Stimulated activated effector memory CD8-positive, alpha-beta T cell treated with anti-CD3 and anti-CD28 coated beads, Interleukin-12 subunit alpha, Interleukin-12 subunit beta, amount 100 ng/mL, for 72 hours (primary cell): ENCODE measurements at regions not wholly inside any gene's neighbourhood (a gene's known extent, or its start where the extent isn't known, plus 50 kb on each side); places are given as distances from the start of the nearest gene placed in this dataset.

ENCODE experiments used
- ATAC-seq: fragments of 150-1000 bp; cut with Tn5 transposase; 2 replicates; pipeline ENCODE4 v1.10.0; 2021
- DNase-seq, 2 donors: peaks; one replicate each; pipeline ENCODE4 v3.0.0; 2021 to 2022; ENCODE audit warnings: low spot score in 2 of 2
- H3K27ac Mint-ChIP-seq: one replicate; pipeline ENCODE4 v1.8.0; 2022; ENCODE audit warnings: mild to moderate bottlenecking, mixed read lengths
- H3K36me3 Mint-ChIP-seq: one replicate; pipeline ENCODE4 v1.8.0; 2022; ENCODE audit warnings: mild to moderate bottlenecking, mixed read lengths
- H3K4me1 Mint-ChIP-seq: one replicate; pipeline ENCODE4 v1.8.0; 2022; ENCODE audit warnings: mixed read lengths
- H3K4me3 Mint-ChIP-seq: one replicate; pipeline ENCODE4 v1.8.0; 2022; ENCODE audit warnings: mild to moderate bottlenecking, mixed read lengths
- H3K9me3 Mint-ChIP-seq: one replicate; pipeline ENCODE4 v1.8.0; 2022; ENCODE audit warnings: mixed read lengths

DNA sequence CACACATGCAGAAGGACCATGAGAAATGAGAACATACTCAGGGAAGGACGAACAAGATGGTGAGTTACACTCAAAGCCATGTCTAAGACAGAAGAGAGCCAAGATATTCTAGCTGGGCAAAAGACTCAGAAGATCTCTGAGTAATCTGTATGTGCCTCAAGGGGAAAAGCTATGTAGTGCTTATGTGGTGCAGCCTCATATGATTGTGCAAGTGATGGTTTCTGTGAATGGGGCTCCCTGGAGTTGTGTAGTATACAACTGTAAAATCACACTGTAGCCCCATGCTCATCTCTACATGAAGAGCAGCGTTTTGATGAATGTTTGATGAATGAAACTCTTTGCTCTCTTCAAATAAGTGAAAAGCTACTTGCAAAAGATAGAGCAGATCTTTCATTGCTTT lies 57.5 kb downstream of the OSR1 start:
- H3K27ac Mint-ChIP-seq, result no peak overlapping the region
- ATAC-seq (no peak), DNase-seq (no peak)
- peaks cover 4% of the 10 kb centered on the region for H3K9me3 Mint-ChIP-seq
- peaks cover 6% of the 10 kb centered on the region for H3K4me1 Mint-ChIP-seq
- H3K36me3 Mint-ChIP-seq, result no peaks in the 10 kb centered on the region
- no peak overlapping the region for H3K4me3 Mint-ChIP-seq

DNA sequence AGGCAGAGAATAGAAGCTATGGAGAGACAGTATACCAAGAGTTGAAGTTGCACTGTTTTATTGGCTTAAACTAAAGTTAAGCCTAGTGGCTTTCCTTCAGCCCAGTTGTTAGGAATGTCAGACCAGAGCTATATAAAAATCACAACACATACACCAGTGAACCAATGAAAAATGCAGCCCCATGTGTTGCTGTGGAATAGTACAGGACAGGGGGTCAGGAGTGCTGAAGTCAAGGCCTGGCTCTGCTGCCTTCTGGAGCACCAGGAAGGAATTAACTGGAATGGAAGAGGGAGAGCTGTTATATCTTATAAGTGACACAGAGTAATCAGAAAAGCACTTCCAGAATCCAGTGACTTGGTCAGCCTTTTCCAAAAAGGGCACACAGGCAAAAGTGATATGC lies 58.9 kb downstream of the OSR1 start:
- H3K4me3 Mint-ChIP-seq, result no peak overlapping the region
- H3K27ac Mint-ChIP-seq, result no peak overlapping the region
- DNase-seq (no peak), ATAC-seq (no peak)
- H3K4me1 Mint-ChIP-seq, result no peaks in the 10 kb centered on the region
- H3K36me3 Mint-ChIP-seq, result no peaks in the 10 kb centered on the region
- H3K9me3 Mint-ChIP-seq, result no peaks in the 10 kb centered on the region

DNA sequence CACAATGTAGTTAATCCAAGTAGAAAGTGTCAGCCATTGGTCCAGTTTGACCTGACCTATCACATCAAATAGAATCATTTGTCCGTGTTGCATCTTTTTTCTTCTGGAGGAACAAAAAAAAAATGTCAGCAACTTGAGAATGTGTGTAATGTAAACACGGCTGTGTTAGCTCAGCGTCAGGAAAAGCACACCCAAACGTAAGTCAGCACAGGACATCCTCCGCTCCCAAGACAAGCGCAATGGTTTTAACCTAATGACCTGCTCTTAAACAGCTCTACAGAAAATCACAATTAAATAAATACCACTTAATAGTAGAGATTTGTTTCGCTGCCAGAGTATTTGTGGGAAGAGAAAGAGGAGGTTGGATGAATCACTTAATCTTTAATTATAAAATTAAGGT lies 59.4 kb downstream of the OSR1 start:
- H3K9me3 Mint-ChIP-seq, result no peaks in the 10 kb centered on the region
- ATAC-seq, result no peak
- DNase-seq, result no peak
- H3K4me1 Mint-ChIP-seq, result no peaks in the 10 kb centered on the region
- H3K4me3 Mint-ChIP-seq, result no peak overlapping the region
- no peaks in the 10 kb centered on the region for H3K36me3 Mint-ChIP-seq
- no peak overlapping the region for H3K27ac Mint-ChIP-seq

DNA sequence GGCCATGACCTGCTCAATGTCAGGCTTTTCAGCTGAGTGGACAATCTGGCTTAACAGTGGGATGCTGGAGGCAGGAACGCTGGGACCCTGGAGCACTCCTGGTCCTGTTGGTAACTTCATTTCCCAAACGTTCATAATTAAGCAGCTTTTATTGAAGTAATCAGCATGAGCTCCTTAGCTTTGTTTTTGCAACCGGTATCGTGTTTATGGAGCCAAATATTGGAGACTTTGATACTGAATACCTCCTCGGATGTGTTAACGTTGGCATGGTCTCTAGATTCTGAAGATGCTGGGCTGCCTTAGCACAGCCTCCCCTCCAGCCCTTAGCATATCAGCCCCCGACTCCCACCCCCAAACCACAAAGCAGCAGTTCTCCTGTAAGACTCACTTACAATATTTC lies 60.7 kb downstream of the OSR1 start:
- ATAC-seq, result no peak
- Mint-ChIP-seq H3K4me1 (no peaks in the 10 kb centered on the region), H3K36me3 (no peaks in the 10 kb centered on the region), H3K4me3 (no peak overlapping the region), H3K27ac (no peak overlapping the region), H3K9me3 (no peaks in the 10 kb centered on the region)
- no peak for DNase-seq

DNA sequence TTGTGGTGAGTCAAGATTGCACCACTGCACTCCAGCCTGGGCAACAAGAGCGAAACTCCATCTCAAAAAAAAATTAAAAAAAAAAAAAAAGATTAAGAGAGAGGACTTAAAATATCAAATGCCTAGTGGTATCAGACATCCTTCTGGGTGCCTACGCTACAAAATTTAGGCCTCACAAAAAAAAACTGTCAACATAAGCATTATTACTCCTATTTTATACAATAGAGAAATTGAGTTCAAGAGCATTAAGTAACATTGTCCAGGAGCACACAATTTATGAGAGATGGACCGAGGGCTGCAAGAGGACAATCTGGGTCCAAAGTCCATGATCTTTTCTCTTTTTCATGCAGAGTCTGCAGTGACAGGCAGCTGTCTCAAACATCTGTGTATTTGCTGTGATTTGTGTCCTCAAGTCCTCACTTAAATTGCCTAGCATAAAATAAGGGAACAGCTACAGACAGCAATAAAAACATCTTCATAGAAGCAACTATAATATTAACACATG lies 62.4 kb downstream of the OSR1 start:
- ATAC-seq (no peak), DNase-seq (no peak)
- Mint-ChIP-seq H3K9me3 (no peaks in the 10 kb centered on the region), H3K4me1 (peaks cover 5% of the 10 kb centered on the region), H3K27ac (no peak overlapping the region), H3K4me3 (no peak overlapping the region), H3K36me3 (no peaks in the 10 kb centered on the region)

DNA sequence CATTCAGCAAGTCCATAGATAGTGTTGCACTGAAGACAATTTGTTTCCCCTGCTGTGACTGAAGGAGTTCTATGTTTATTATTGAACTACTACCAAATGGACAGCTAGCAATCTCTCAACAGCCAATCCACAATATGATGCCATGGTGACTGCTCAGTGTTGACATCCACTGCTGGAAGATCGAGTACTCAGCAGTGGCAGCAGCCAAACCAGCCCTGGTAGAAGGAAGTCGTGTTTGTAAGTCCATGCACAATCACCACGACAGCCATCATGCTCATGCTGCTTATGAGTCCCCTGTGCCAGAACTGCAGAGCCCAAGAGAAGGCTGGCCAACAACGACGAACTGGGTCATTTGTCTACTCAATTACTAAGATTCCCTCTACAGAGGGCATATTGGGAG lies 66.4 kb downstream of the OSR1 start:
- H3K9me3 Mint-ChIP-seq, result no peaks in the 10 kb centered on the region
- no peak overlapping the region for H3K27ac Mint-ChIP-seq
- H3K4me1 Mint-ChIP-seq, result peaks cover 5% of the 10 kb centered on the region
- no peak for DNase-seq
- no peak for ATAC-seq
- no peak overlapping the region for H3K4me3 Mint-ChIP-seq
- H3K36me3 Mint-ChIP-seq, result no peaks in the 10 kb centered on the region

DNA sequence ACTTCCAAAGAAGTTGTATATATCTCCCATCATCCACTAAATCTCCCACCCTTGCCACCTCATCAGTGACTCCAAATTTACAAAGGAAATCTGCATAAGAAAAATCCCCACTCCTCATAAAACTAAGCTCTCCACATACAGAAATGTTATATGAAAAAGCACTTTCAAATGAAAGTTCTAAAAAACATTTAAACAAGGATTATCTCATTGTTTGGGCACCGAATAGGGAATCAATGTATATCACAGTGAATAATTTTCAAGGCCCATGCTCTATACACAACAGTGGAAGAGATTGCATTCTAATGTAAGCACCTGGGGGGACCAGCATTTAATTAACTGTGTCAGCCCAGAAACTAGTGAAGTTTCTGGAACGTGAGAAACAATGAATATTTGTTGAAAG lies 70.1 kb downstream of the OSR1 start:
- Mint-ChIP-seq H3K36me3 (no peaks in the 10 kb centered on the region), H3K9me3 (no peaks in the 10 kb centered on the region), H3K4me1 (peaks cover 5% of the 10 kb centered on the region), H3K27ac (no peak overlapping the region), H3K4me3 (no peak overlapping the region)
- no peak for ATAC-seq
- DNase-seq, result no peak

DNA sequence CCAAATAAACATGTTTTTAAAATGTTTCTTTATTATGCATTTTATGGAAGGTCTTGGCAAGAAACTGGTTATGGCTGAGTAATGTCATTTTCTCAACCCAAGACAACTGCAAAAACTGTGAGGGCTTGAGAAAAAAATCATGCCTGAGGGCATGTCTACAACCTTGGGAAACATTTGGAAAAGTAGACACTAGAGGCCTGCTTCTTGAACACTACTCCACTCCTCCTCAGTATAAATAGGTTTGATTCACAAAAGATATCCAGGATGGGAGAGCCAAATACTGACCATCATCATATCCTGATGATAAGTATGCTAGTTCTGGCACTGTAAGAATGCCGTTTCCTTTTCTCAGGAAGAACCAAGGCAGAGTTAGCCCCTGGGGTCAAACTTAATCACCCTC lies 71.1 kb downstream of the OSR1 start:
- peaks cover 3% of the 10 kb centered on the region for H3K9me3 Mint-ChIP-seq
- no peak overlapping the region for H3K4me3 Mint-ChIP-seq
- DNase-seq, result no peak
- peaks cover 4% of the 10 kb centered on the region for H3K4me1 Mint-ChIP-seq
- no peaks in the 10 kb centered on the region for H3K36me3 Mint-ChIP-seq
- ATAC-seq, result no peak
- no peak overlapping the region for H3K27ac Mint-ChIP-seq

DNA sequence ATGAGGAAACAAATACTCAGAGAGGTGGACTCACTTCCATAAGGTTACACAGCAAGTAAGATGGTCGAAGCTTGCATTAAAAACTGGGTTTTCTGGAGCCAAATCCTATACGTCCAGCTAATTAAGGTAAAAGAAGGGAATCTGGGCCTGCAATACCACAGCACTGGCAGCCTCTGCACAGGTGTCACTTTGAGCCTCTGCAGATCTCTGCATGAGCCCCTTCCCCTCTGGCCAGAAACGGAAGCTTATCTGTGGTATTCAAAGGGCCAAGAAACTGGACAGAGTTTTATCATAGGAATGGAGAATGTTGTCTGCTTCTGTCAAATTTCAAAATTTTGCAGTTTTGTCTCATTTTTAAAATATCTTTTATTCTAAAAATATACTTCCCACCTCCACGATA lies 76.1 kb downstream of the OSR1 start:
- H3K36me3 Mint-ChIP-seq, result no peaks in the 10 kb centered on the region
- H3K4me3 Mint-ChIP-seq, result no peak overlapping the region
- H3K9me3 Mint-ChIP-seq, result peaks cover 14% of the 10 kb centered on the region
- DNase-seq (no peak), ATAC-seq (no peak)
- H3K4me1 Mint-ChIP-seq, result no peaks in the 10 kb centered on the region
- no peak overlapping the region for H3K27ac Mint-ChIP-seq

DNA sequence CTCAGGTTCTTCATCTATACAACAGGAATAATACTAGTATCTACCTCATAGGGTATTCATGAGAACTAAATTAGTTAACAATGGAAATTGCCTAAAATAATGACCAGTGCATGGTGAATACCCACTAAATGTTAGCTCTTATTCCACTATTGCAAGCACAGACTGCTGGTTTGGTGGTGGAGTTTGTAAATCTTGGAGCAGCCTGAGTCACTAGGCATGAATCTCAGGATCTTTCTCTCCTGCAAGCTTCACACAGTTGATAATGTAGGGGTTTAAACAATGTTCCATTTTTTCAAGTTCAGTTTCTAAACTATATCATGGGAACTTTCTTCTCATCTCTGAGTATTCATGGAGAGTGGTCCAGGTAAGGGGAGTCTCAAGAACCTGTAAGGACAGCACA lies 84.0 kb downstream of the OSR1 start:
- H3K9me3 Mint-ChIP-seq, result peaks cover 11% of the 10 kb centered on the region
- DNase-seq (no peak), ATAC-seq (no peak)
- no peaks in the 10 kb centered on the region for H3K36me3 Mint-ChIP-seq
- no peaks in the 10 kb centered on the region for H3K4me1 Mint-ChIP-seq
- H3K4me3 Mint-ChIP-seq, result no peak overlapping the region
- no peak overlapping the region for H3K27ac Mint-ChIP-seq

DNA sequence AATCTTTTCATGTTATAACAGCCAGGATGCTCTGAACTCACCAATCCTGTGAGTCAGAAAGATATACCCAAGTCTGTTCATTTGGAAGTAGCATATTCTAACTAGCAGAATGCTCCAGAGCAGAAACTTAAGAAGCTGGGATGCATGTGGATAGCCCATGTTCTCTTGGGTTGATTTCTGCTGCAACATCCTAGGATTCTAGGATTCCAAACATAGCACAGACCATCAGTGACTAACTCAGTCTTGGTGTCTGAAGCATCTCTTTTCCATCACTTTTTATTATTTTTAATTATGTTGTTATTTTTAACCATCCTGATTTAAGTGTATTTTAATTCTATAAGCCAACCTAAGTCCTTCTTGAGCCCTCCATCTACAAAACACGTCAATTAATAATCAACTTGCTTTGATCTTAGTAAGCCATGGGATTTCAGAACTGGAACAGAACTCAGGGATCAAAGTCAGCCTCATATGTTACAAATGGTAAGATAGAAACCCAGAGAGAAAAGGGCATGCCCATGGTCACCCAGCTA lies 85.4 kb downstream of the OSR1 start:
- H3K4me1 Mint-ChIP-seq, result no peaks in the 10 kb centered on the region
- H3K27ac Mint-ChIP-seq, result no peak overlapping the region
- ATAC-seq, result no peak
- no peak for DNase-seq
- H3K36me3 Mint-ChIP-seq, result no peaks in the 10 kb centered on the region
- peaks cover 11% of the 10 kb centered on the region for H3K9me3 Mint-ChIP-seq
- no peak overlapping the region for H3K4me3 Mint-ChIP-seq

DNA sequence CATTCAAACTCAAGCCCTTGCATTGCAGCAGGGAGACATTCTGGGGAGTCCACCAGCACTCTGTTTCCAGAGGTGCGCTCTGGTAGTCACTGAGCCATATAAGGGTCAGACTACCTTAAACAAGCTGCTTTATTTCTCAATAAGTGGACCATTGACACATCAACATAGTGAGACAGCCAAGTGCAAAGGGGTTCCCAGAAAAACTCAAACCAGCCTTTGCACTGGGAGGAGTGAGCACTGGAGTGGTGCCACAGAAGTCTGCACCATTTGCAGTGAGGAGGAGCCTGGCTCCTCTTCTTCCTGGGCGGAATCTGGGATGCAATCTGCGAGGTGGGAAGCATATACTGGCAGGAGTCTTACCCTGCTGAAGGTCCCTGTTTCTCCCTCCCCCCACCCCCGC lies 86.4 kb downstream of the OSR1 start:
- Mint-ChIP-seq H3K4me1 (no peaks in the 10 kb centered on the region), H3K4me3 (no peak overlapping the region), H3K36me3 (no peaks in the 10 kb centered on the region), H3K9me3 (peaks cover 7% of the 10 kb centered on the region), H3K27ac (no peak overlapping the region)
- ATAC-seq (no peak), DNase-seq (no peak)

DNA sequence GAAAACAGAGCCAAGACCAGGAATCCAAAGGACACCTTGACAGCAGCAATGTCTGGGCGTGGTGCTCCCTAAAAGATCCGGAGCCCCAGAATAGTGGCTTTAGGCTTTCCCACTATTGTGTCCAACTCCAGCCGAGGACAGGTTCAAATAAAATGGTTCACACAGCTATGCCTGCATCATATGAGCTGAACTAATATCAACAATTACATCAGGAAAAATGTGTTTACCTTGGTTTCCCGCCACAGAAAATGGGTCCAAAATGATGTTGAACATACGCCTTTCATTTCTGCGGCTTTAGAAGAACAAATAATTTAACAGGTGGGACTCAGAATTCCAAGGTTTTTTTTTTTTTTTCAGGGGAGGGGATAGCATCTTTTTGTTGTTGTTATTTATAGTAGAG lies 93.6 kb downstream of the OSR1 start:
- ATAC-seq (no peak), DNase-seq (no peak)
- Mint-ChIP-seq H3K4me3 (no peak overlapping the region), H3K36me3 (no peaks in the 10 kb centered on the region), H3K27ac (no peak overlapping the region), H3K4me1 (no peaks in the 10 kb centered on the region), H3K9me3 (no peaks in the 10 kb centered on the region)

DNA sequence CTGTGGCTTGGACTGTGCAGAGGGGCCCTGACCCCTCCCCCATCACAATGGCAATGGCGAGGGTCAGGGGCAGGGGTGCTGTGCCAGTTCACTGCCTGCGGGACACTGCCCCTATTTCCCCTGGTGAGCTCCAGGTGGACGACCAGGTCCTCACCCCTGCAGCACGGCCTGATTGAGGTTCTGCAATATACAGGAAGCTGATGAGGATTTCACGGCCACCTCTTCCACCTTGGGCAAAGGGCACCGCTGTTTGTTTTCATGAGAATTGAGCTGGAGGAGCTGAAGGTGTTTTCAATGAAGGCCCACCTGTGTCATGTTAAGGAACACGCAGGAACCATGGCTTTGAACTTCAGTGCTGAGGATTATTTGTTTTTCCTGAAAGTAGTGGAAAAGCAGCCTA lies 96.3 kb downstream of the OSR1 start:
- no peaks in the 10 kb centered on the region for H3K36me3 Mint-ChIP-seq
- H3K27ac Mint-ChIP-seq, result no peak overlapping the region
- ATAC-seq (no peak), DNase-seq (no peak)
- H3K4me3 Mint-ChIP-seq, result no peak overlapping the region
- no peaks in the 10 kb centered on the region for H3K4me1 Mint-ChIP-seq
- peaks cover 3% of the 10 kb centered on the region for H3K9me3 Mint-ChIP-seq

DNA sequence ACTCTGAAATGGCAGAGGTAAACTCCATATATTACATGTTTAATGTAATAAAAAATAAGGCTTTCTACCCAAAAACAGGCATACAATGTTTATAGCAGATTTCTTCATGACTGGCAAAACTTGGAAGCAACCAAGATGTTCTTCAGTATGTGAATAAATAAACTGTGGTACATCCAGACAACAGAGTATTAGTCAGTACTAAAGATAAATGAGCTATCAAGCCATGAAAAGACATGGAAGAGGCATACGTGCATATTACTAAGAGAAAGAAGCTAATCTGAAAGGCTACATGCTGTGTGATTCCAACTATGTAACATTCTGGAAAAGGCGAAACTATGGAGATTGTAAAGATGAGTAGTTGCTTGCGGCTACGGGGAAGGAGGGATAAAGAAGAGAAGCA lies 97.4 kb downstream of the OSR1 start:
- no peak overlapping the region for H3K4me3 Mint-ChIP-seq
- no peaks in the 10 kb centered on the region for H3K36me3 Mint-ChIP-seq
- H3K9me3 Mint-ChIP-seq, result peaks cover 3% of the 10 kb centered on the region
- no peaks in the 10 kb centered on the region for H3K4me1 Mint-ChIP-seq
- ATAC-seq, result no peak
- no peak for DNase-seq
- H3K27ac Mint-ChIP-seq, result no peak overlapping the region

DNA sequence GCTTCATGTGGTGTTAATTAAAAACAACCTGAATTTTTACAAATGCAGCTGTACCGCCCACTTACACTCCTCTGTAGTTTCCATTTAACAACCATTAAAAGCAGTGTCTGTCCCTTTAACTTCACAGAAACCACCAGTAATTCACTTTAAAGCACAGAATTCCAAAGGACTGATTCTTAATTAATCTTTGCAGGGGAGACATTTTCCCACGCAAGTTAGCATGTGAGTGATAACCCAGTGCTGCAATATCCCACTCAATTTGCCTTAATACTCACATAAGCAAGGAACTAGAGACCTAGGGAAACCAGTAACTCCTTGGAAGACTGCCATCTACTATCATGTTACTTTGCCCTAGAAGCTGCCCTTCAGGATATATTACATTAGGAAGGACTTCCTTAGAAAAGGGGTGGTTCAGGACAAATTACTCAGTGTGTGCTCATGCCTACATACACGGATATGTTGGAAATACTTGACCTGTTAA lies 102.3 kb downstream of the OSR1 start:
- H3K27ac Mint-ChIP-seq, result no peak overlapping the region
- no peaks in the 10 kb centered on the region for H3K36me3 Mint-ChIP-seq
- no peak overlapping the region for H3K4me3 Mint-ChIP-seq
- H3K9me3 Mint-ChIP-seq, result peaks cover 6% of the 10 kb centered on the region
- ATAC-seq, result no peak
- no peaks in the 10 kb centered on the region for H3K4me1 Mint-ChIP-seq
- DNase-seq, result no peak

DNA sequence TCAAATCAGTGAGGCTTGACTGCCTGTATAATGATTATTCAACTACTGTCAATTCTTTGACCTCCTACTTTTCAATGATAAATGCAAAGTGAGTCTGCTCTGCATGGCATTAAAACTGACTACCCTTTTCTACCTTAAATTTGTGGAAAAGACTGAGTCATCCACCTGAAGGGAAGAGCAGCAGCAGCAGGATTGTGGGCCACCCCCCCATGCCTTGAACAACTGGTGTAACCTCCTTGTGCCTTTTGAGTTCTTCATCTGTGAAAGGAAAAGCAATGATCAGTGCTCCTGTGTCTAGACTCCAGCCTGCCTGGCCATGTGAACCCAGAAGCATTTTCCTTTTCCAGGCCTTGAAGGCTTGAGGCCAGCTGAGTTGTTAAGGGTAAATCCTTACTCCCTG lies 102.9 kb downstream of the OSR1 start:
- no peaks in the 10 kb centered on the region for H3K4me1 Mint-ChIP-seq

More for the DNA sequence above, 102.9 kb downstream of the OSR1 start:
- Mint-ChIP-seq H3K4me3 (no peak overlapping the region), H3K36me3 (no peaks in the 10 kb centered on the region), H3K27ac (no peak overlapping the region), H3K9me3 (peaks cover 6% of the 10 kb centered on the region)
- ATAC-seq, result no peak
- DNase-seq, result no peak
